Activated effector memory CD4-positive, alpha-beta T cell treated with anti-CD3 and anti-CD28 coated beads, Interleukin-2, amount 50 U/mL, for 16 hours (primary cell): ENCODE measurements at regions not wholly inside any gene's neighbourhood (a gene's known extent, or its start where the extent isn't known, plus 50 kb on each side); places are given as distances from the start of the nearest gene placed in this dataset.

Experiments
- DNase-seq: peaks from one replicate; pipeline ENCODE4 v3.0.0-alpha.2; 2020

- no peak for DNase-seq
Observed at GRCh38 chr3:23078735-23079134, 124.4 kb upstream of the UBE2E2 start.

GRCh38 chr3:23079976-23080375 lies 123.2 kb upstream of the UBE2E2 start:
- DNase-seq, result no peak

- no peak for DNase-seq
Observed at GRCh38 chr3:23083701-23084100, 119.4 kb upstream of the UBE2E2 start.

- DNase-seq, result no peak
Observed at GRCh38 chr3:23084367-23084766, 118.8 kb upstream of the UBE2E2 start.

GRCh38 chr3:23085261-23085660 lies 117.9 kb upstream of the UBE2E2 start:
- no peak for DNase-seq

- no peak for DNase-seq
Observed at GRCh38 chr3:23086331-23086730, 116.8 kb upstream of the UBE2E2 start.

GRCh38 chr3:23086831-23087230 lies 116.3 kb upstream of the UBE2E2 start:
- no peak for DNase-seq

- no peak for DNase-seq
Observed at GRCh38 chr3:23094412-23094811, 108.7 kb upstream of the UBE2E2 start.

GRCh38 chr3:23094890-23095462 lies 108.2 kb upstream of the UBE2E2 start:
- DNase-seq, result no peak

- DNase-seq, result no peak
Observed at GRCh38 chr3:23096041-23096440, 107.1 kb upstream of the UBE2E2 start.

- no peak for DNase-seq
Observed at GRCh38 chr3:23099021-23099420, 104.1 kb upstream of the UBE2E2 start.

- no peak for DNase-seq
Observed at GRCh38 chr3:23099677-23100076, 103.5 kb upstream of the UBE2E2 start.

- DNase-seq, result no peak
Observed at GRCh38 chr3:23100106-23100505, 103.0 kb upstream of the UBE2E2 start.

GRCh38 chr3:23103764-23104163 lies 99.4 kb upstream of the UBE2E2 start:
- no peak for DNase-seq

- DNase-seq, result no peak
Observed at GRCh38 chr3:23105048-23105447, 98.1 kb upstream of the UBE2E2 start.

- DNase-seq, result no peak
Observed at GRCh38 chr3:23106666-23107065, 96.5 kb upstream of the UBE2E2 start.

GRCh38 chr3:23107221-23107620 lies 95.9 kb upstream of the UBE2E2 start:
- DNase-seq, result no peak

GRCh38 chr3:23108451-23109057 lies 94.6 kb upstream of the UBE2E2 start:
- DNase-seq, result no peak

- DNase-seq, result no peak
Observed at GRCh38 chr3:23111286-23111685, 91.8 kb upstream of the UBE2E2 start.

GRCh38 chr3:23111797-23112196 lies 91.3 kb upstream of the UBE2E2 start:
- no peak for DNase-seq

- no peak for DNase-seq
Observed at GRCh38 chr3:23112491-23112890, 90.6 kb upstream of the UBE2E2 start.

GRCh38 chr3:23113455-23114171 lies 89.5 kb upstream of the UBE2E2 start:
- DNase-seq, result no peak

GRCh38 chr3:23114432-23114831 lies 88.7 kb upstream of the UBE2E2 start:
- no peak for DNase-seq

GRCh38 chr3:23115171-23115877 lies 87.8 kb upstream of the UBE2E2 start:
- no peak for DNase-seq
